Activated naive CD4-positive, alpha-beta T cell treated with anti-CD3 and anti-CD28 coated beads for 36 hours (primary cell): ENCODE measurements at regions not wholly inside any gene's neighbourhood (a gene's known extent, or its start where the extent isn't known, plus 50 kb on each side); places are given as distances from the start of the nearest gene placed in this dataset.
"Not testable (repeated sequence)": the region's sequence is repeated elsewhere in the genome, so short reads cannot be mapped to it uniquely, and the experiment has no call there.

Source experiments
- CTCF ChIA-PET: fragments of 350-600 bp; sonication (Branson Sonifier 250); formaldehyde crosslinking; loops from one replicate; lab custom pipeline; 2021; ENCODE audit warnings: antibody characterized with exemption; lab: Charles Lee
- DNase-seq: peaks from one replicate; pipeline ENCODE4 v3.0.0-alpha.2; 2020
- H3K27ac Mint-ChIP-seq: one replicate; pipeline ENCODE4 v1.8.0; 2021; ENCODE audit warnings: mild to moderate bottlenecking, mixed read lengths
- H3K27me3 Mint-ChIP-seq: one replicate; pipeline ENCODE4 v1.8.0; 2021; ENCODE audit warnings: low read depth, mixed read lengths
- H3K36me3 Mint-ChIP-seq: one replicate; pipeline ENCODE4 v1.8.0; 2021; ENCODE audit warnings: low read depth, mixed read lengths
- H3K4me1 Mint-ChIP-seq: one replicate; pipeline ENCODE4 v1.8.0; 2021; ENCODE audit warnings: low read depth, mixed read lengths
- H3K4me3 Mint-ChIP-seq: one replicate; pipeline ENCODE4 v1.8.0; 2021; ENCODE audit warnings: mild to moderate bottlenecking, moderate library complexity, mixed read lengths
- H3K9me3 Mint-ChIP-seq: one replicate; pipeline ENCODE4 v1.8.0; 2021; ENCODE audit warnings: mixed read lengths
- intact Hi-C: fragments of 100-400 bp; cut with micrococcal nuclease; formaldehyde crosslinking; loops from one replicate; pipeline ENCODE4 v1.15.1; 2023

GRCh38 chr14:105733081-105734065, 207.0 kb downstream of the TMEM121 start:
- no peak for DNase-seq
- Mint-ChIP-seq H3K9me3 (peaks cover 1% of the 10 kb centered on the region), H3K36me3 (no peaks in the 10 kb centered on the region), H3K4me3 (no peak overlapping the region), H3K27me3 (peaks cover 3% of the 10 kb centered on the region), H3K4me1 (no peaks in the 10 kb centered on the region), H3K27ac (no peak overlapping the region)
- CTCF ChIA-PET = no interaction called here
- intact Hi-C loops = no loop called here

GRCh38 chr14:105734241-105734640, 207.9 kb downstream of the TMEM121 start:
- CTCF ChIA-PET, H3K4me3 Mint-ChIP-seq, DNase-seq, intact Hi-C loops, H3K27ac Mint-ChIP-seq, H3K9me3 Mint-ChIP-seq, H3K4me1 Mint-ChIP-seq, H3K27me3 Mint-ChIP-seq, H3K36me3 Mint-ChIP-seq: not testable (repeated sequence)

GRCh38 chr14:105736331-105736730, 209.9 kb downstream of the TMEM121 start:
- H3K9me3 Mint-ChIP-seq, intact Hi-C loops, H3K36me3 Mint-ChIP-seq, DNase-seq, H3K27me3 Mint-ChIP-seq, CTCF ChIA-PET, H3K4me1 Mint-ChIP-seq, H3K4me3 Mint-ChIP-seq, H3K27ac Mint-ChIP-seq: not testable (repeated sequence)

GRCh38 chr14:105737504-105738246, 211.3 kb downstream of the TMEM121 start:
- intact Hi-C loops = no loop called here
- Mint-ChIP-seq H3K4me1 (no peaks in the 10 kb centered on the region), H3K27me3 (no peaks in the 10 kb centered on the region), H3K27ac (no peak overlapping the region), H3K9me3 (no peaks in the 10 kb centered on the region), H3K36me3 (no peaks in the 10 kb centered on the region), H3K4me3 (no peak overlapping the region)
- CTCF ChIA-PET = no interaction called here
- no peak for DNase-seq

- no peaks in the 10 kb centered on the region for H3K36me3 Mint-ChIP-seq
- intact Hi-C loops = no loop called here
- H3K9me3 Mint-ChIP-seq = no peaks in the 10 kb centered on the region
- H3K4me1 Mint-ChIP-seq = no peaks in the 10 kb centered on the region
- no peaks in the 10 kb centered on the region for H3K27me3 Mint-ChIP-seq
- no peak overlapping the region for H3K4me3 Mint-ChIP-seq
- CTCF ChIA-PET = no interaction called here
- no peak overlapping the region for H3K27ac Mint-ChIP-seq
- DNase-seq = no peak
Observed at GRCh38 chr14:105738638-105739037, 212.3 kb downstream of the TMEM121 start.

- H3K9me3 Mint-ChIP-seq = no peaks in the 10 kb centered on the region
- H3K4me1 Mint-ChIP-seq = no peaks in the 10 kb centered on the region
- H3K27ac Mint-ChIP-seq = no peak overlapping the region
- no peak for DNase-seq
- no peaks in the 10 kb centered on the region for H3K27me3 Mint-ChIP-seq
- H3K36me3 Mint-ChIP-seq = no peaks in the 10 kb centered on the region
- CTCF ChIA-PET = no interaction called here
- H3K4me3 Mint-ChIP-seq = no peak overlapping the region
- intact Hi-C loops = loop anchor here (2.0 to 5.0 kb wide), 2 partner anchors 27 to 72 kb away; no protein-coding TSS in a partner anchor
Observed at GRCh38 chr14:105739331-105740102, 213.1 kb downstream of the TMEM121 start.

- H3K27me3 Mint-ChIP-seq, DNase-seq, H3K36me3 Mint-ChIP-seq, H3K9me3 Mint-ChIP-seq, H3K4me3 Mint-ChIP-seq, CTCF ChIA-PET, H3K4me1 Mint-ChIP-seq, H3K27ac Mint-ChIP-seq: not testable (repeated sequence)
- intact Hi-C loops = loop anchor here (2.0 to 5.0 kb wide), 2 partner anchors 27 to 73 kb away; no protein-coding TSS in a partner anchor
Observed at GRCh38 chr14:105740272-105740671, 213.9 kb downstream of the TMEM121 start.

- H3K9me3 Mint-ChIP-seq, DNase-seq, H3K4me3 Mint-ChIP-seq, H3K4me1 Mint-ChIP-seq, H3K36me3 Mint-ChIP-seq, CTCF ChIA-PET, H3K27ac Mint-ChIP-seq, H3K27me3 Mint-ChIP-seq: not testable (repeated sequence)
- intact Hi-C loops = loop anchor here (2.0 to 5.0 kb wide), 2 partner anchors 26 to 74 kb away; no protein-coding TSS in a partner anchor
Observed at GRCh38 chr14:105740961-105741360, 214.6 kb downstream of the TMEM121 start.

GRCh38 chr14:105741707-105742530, 215.5 kb downstream of the TMEM121 start:
- CTCF ChIA-PET, H3K36me3 Mint-ChIP-seq: not testable (repeated sequence)

GRCh38 chr14:105742531-105742848, 216.1 kb downstream of the TMEM121 start:
- DNase-seq = no peak
- no peak overlapping the region for H3K4me3 Mint-ChIP-seq
- intact Hi-C loops = loop anchor here (5.0 kb wide), 1 partner anchor 75 kb away; no protein-coding TSS in a partner anchor
- H3K9me3 Mint-ChIP-seq = no peaks in the 10 kb centered on the region
- CTCF ChIA-PET = no interaction called here
- H3K27ac Mint-ChIP-seq = no peak overlapping the region
- no peaks in the 10 kb centered on the region for H3K4me1 Mint-ChIP-seq
- H3K27me3 Mint-ChIP-seq = no peaks in the 10 kb centered on the region
- no peaks in the 10 kb centered on the region for H3K36me3 Mint-ChIP-seq

More at GRCh38 chr14:105741707-105742530, 215.5 kb downstream of the TMEM121 start:
- not testable (repeated sequence) for DNase-seq, H3K4me3 Mint-ChIP-seq, H3K27me3 Mint-ChIP-seq, H3K27ac Mint-ChIP-seq, H3K9me3 Mint-ChIP-seq, H3K4me1 Mint-ChIP-seq
- intact Hi-C loops = loop anchor here (2.0 to 5.0 kb wide), 2 partner anchors 25 to 75 kb away; no protein-coding TSS in a partner anchor

- DNase-seq, H3K4me3 Mint-ChIP-seq, H3K27me3 Mint-ChIP-seq, CTCF ChIA-PET, H3K4me1 Mint-ChIP-seq, H3K9me3 Mint-ChIP-seq, H3K27ac Mint-ChIP-seq, H3K36me3 Mint-ChIP-seq: not testable (repeated sequence)
- intact Hi-C loops = loop anchor here (5.0 kb wide), 1 partner anchor 76 kb away; no protein-coding TSS in a partner anchor
Observed at GRCh38 chr14:105742904-105743701, 216.7 kb downstream of the TMEM121 start.
